CD14-positive monocyte (primary cell): ENCODE measurements at regions not wholly inside any gene's neighbourhood (a gene's known extent, or its start where the extent isn't known, plus 50 kb on each side); places are given as distances from the start of the nearest gene placed in this dataset.

Experiments
- DNase-seq, 3 donors: peaks; one replicate each; pipeline ENCODE4 v3.0.0-alpha.2; 2011 to 2022
- H2AFZ ChIP-seq: 2 replicates; pipeline ENCODE4 v1.6.0; 2012; ENCODE audit warnings: mild to moderate bottlenecking, low read depth, low read length, inconsistent platforms; ENCODE audit not compliant: insufficient read depth, poor library complexity, severe bottlenecking
- H3K27ac ChIP-seq, 2 donors: 1 replicate in 1 of 2; 2 replicates in 1 of 2; pipeline ENCODE4 v1.5.1; 2012 to 2013; ENCODE audit warnings: low read length in 2 of 2, control low read depth in 1 of 2, inconsistent platforms in 1 of 2, low read depth in 1 of 2, mild to moderate bottlenecking in 1 of 2
- H3K27me3 ChIP-seq, 2 donors: one replicate each; pipeline versions ENCODE4 v1.6.0 to v1.6.1; 2011 to 2013; ENCODE audit warnings: low read length in 2 of 2; ENCODE audit not compliant: control insufficient read depth in 2 of 2, insufficient read depth in 2 of 2
- H3K36me3 ChIP-seq, 2 donors: replicated peaks in 1 of 2; 1 replicate in 1 of 2; 2 replicates in 1 of 2; pipeline versions ENCODE4 v1.5.1 to v1.6.1; 2012 to 2013; ENCODE audit warnings: low read length in 2 of 2, control low read depth in 1 of 2, inconsistent platforms in 1 of 2, mild to moderate bottlenecking in 1 of 2; ENCODE audit not compliant: insufficient read depth in 2 of 2, control insufficient read depth in 1 of 2
- H3K4me1 ChIP-seq, 2 donors: 1 replicate in 1 of 2; 2 replicates in 1 of 2; pipeline versions ENCODE4 v1.5.1 to v1.6.1; 2012 to 2013; ENCODE audit warnings: low read length in 2 of 2, control low read depth in 1 of 2, inconsistent platforms in 1 of 2, mild to moderate bottlenecking in 1 of 2, moderate library complexity in 1 of 2; ENCODE audit not compliant: insufficient read depth in 2 of 2, control insufficient read depth in 1 of 2
- H3K4me2 ChIP-seq: replicated peaks from 2 replicates; pipeline ENCODE3; 2012; ENCODE audit warnings: low read length, moderate library complexity, mild to moderate bottlenecking; ENCODE audit not compliant: poor library complexity, severe bottlenecking; ENCODE audit errors: extremely low read depth
- H3K4me3 ChIP-seq, 3 experiments: fragments of 200-600 bp in 1 of 3; sonication (generic) in 1 of 3; replicated peaks in 1 of 3; 1 replicate in 2 of 3; 2 replicates in 1 of 3; pipeline ENCODE4 v1.5.1; 2011 to 2013; ENCODE audit warnings: low read length in 3 of 3, mild to moderate bottlenecking in 3 of 3, control low read depth in 2 of 3, low read depth in 2 of 3, inconsistent platforms in 1 of 3, moderate library complexity in 1 of 3
- H3K79me2 ChIP-seq: 2 replicates; pipeline ENCODE4 v1.6.0; 2012; ENCODE audit warnings: mild to moderate bottlenecking, control low read depth, inconsistent platforms, low read length, moderate library complexity; ENCODE audit not compliant: insufficient read depth
- H3K9ac ChIP-seq: 2 replicates; pipeline ENCODE4 v1.6.0; 2017; ENCODE audit warnings: low read length, mild to moderate bottlenecking; ENCODE audit not compliant: insufficient read depth, poor library complexity, severe bottlenecking
- H3K9me3 ChIP-seq, 2 donors: replicated peaks in 1 of 2; 1 replicate in 1 of 2; 2 replicates in 1 of 2; pipeline versions ENCODE4 v1.5.1 to v1.6.1; 2012 to 2013; ENCODE audit warnings: low read length in 2 of 2, control low read depth in 1 of 2; ENCODE audit not compliant: control insufficient read depth in 1 of 2, insufficient read depth in 1 of 2
- H4K20me1 ChIP-seq: 2 replicates; pipeline ENCODE4 v1.6.0; 2012; ENCODE audit warnings: mild to moderate bottlenecking, low read length, control low read depth, moderate library complexity; ENCODE audit not compliant: insufficient read depth
- H3K27ac Mint-ChIP-seq, 7 donors: one replicate each; pipeline ENCODE4 v1.8.0; 2020; ENCODE audit warnings: mild to moderate bottlenecking in 7 of 7, mixed read lengths in 7 of 7, moderate library complexity in 6 of 7, inconsistent platforms in 2 of 7
- H3K27me3 Mint-ChIP-seq, 3 donors: one replicate each; pipeline ENCODE4 v1.8.0; 2021 to 2022; ENCODE audit warnings: low read depth in 3 of 3, mild to moderate bottlenecking in 3 of 3, mixed read lengths in 3 of 3, moderate library complexity in 3 of 3, inconsistent platforms in 1 of 3
- H3K36me3 Mint-ChIP-seq, 2 donors: one replicate each; pipeline ENCODE4 v1.8.0; 2020; ENCODE audit warnings: mixed read lengths in 2 of 2, inconsistent platforms in 1 of 2, mild to moderate bottlenecking in 1 of 2
- H3K4me1 Mint-ChIP-seq: one replicate; pipeline ENCODE4 v1.8.0; 2020; ENCODE audit warnings: mild to moderate bottlenecking, mixed read lengths
- H3K4me3 Mint-ChIP-seq, 2 donors: one replicate each; pipeline ENCODE4 v1.8.0; 2020; ENCODE audit warnings: mild to moderate bottlenecking in 2 of 2, mixed read lengths in 2 of 2, moderate library complexity in 1 of 2
- H3K9me3 Mint-ChIP-seq, 7 donors: one replicate each; pipeline ENCODE4 v1.8.0; 2020 to 2022; ENCODE audit warnings: mixed read lengths in 7 of 7, mild to moderate bottlenecking in 6 of 7, moderate library complexity in 6 of 7, inconsistent platforms in 2 of 7
- CTCF ChIP-seq: fragments of 200-600 bp; IDR thresholded peaks from one replicate; pipeline ENCODE4 v1.8.0; 2022; ENCODE audit warnings: antibody characterized with exemption, mild to moderate bottlenecking
- WGBS: methylation state at CpG from one replicate; pipeline ENCODE4 v1.1.5; 2013; ENCODE audit warnings: missing lambda C conversion rate; ENCODE audit not compliant: insufficient coverage; 5-methylcytosine and 5-hydroxymethylcytosine counted together
- intact Hi-C, 2 donors: fragments of 100-400 bp; cut with micrococcal nuclease; formaldehyde crosslinking; loops; one replicate each; pipeline versions ENCODE4 v1.15.0 to v1.15.1; 2023

DNA sequence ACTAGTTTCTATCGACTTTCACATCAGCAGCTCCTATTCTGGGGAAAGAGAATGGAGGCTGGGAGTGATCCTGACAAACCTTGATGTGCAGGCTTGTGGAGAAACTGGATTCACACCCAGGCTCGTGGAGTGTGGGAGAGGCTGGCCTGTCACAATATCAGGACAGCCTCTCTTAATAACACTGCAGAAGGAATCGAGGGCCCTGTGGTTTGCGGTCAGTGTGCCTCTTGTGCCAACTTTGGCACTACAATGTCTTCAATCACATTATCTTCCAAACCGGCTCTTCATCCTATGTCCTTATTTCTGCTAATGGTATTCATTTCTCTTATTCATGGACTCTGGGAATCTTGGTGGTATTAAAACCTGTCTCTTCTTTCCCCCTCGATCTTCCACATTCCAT lies 92.7 kb downstream of the PRL start:
- Histone ChIP-seq H2AFZ (no peak overlapping the region), H3K9me3 (peaks cover 0 to 5% of the 10 kb centered on the region in 2 donors), H3K9ac (no peak overlapping the region), H3K27ac (no peak overlapping the region), H4K20me1 (no peaks in the 10 kb centered on the region), H3K4me2 (no peak overlapping the region), H3K4me1 (no peaks in the 10 kb centered on the region), H3K79me2 (no peaks in the 10 kb centered on the region), H3K36me3 (no peaks in the 10 kb centered on the region), H3K27me3 (no peaks in the 10 kb centered on the region), H3K4me3 (no peak overlapping the region)
- Mint-ChIP-seq H3K9me3 (peaks cover 0 to 7% (median 1%) of the 10 kb centered on the region in 7 donors), H3K4me3 (no peak overlapping the region), H3K27me3 (peaks cover 0 to 1% (median 0%) of the 10 kb centered on the region in 3 donors), H3K4me1 (no peaks in the 10 kb centered on the region), H3K27ac (no peak overlapping the region), H3K36me3 (no peaks in the 10 kb centered on the region)
- WGBS = no CpG with 5 or more reads among the region's 6 CpGs
- no peak for DNase-seq
- TF ChIP-seq CTCF = no peak
- intact Hi-C loops = no loop called here

GRCh38 chr6:22205266-22205665 lies 91.6 kb downstream of the PRL start:
- Histone ChIP-seq H3K9ac (no peak overlapping the region), H3K36me3 (no peaks in the 10 kb centered on the region), H2AFZ (no peak overlapping the region), H3K9me3 (peaks cover 0 to 5% of the 10 kb centered on the region in 2 donors), H4K20me1 (no peaks in the 10 kb centered on the region), H3K4me1 (no peaks in the 10 kb centered on the region), H3K79me2 (no peaks in the 10 kb centered on the region), H3K4me3 (no peak overlapping the region), H3K4me2 (no peak overlapping the region), H3K27me3 (no peaks in the 10 kb centered on the region), H3K27ac (no peak overlapping the region)
- intact Hi-C loops = no loop called here
- Mint-ChIP-seq H3K36me3 (no peaks in the 10 kb centered on the region), H3K4me1 (no peaks in the 10 kb centered on the region), H3K9me3 (peaks cover 0 to 7% (median 1%) of the 10 kb centered on the region in 7 donors), H3K27me3 (peaks cover 0 to 1% (median 0%) of the 10 kb centered on the region in 3 donors), H3K27ac (no peak overlapping the region), H3K4me3 (no peak overlapping the region)
- DNase-seq = no peak
- no peak for TF ChIP-seq CTCF
- 83% methylated on average over 1 of the region's 1 CpG for WGBS
